Brain microvascular endothelial cell (primary cell): ENCODE measurements at regions not wholly inside any gene's neighbourhood (a gene's known extent, or its start where the extent isn't known, plus 50 kb on each side); places are given as distances from the start of the nearest gene placed in this dataset.

ENCODE experiments used
- DNase-seq: peaks from one replicate; pipeline ENCODE4 v3.0.0-alpha.2; 2020
- H3K27ac ChIP-seq: fragments of 250-450 bp; sonication (Bioruptor Pico); 2 replicates; pipeline ENCODE4 v1.5.1; 2020; ENCODE audit warnings: mild to moderate bottlenecking, moderate library complexity
- H3K27me3 ChIP-seq: fragments of 250-450 bp; sonication (Bioruptor Pico); replicated peaks from 2 replicates; pipeline ENCODE4 v1.5.1; 2020; ENCODE audit warnings: mild to moderate bottlenecking
- H3K36me3 ChIP-seq: fragments of 250-450 bp; sonication (Bioruptor Pico); replicated peaks from 2 replicates; pipeline ENCODE4 v1.5.1; 2020; ENCODE audit warnings: mild to moderate bottlenecking
- H3K4me3 ChIP-seq: 2 replicates; pipeline ENCODE4 v1.5.1; 2011; ENCODE audit warnings: low read depth, mild to moderate bottlenecking, control low read depth, low read length, moderate library complexity
- CTCF ChIP-seq: IDR thresholded peaks from 2 replicates; pipeline ENCODE4 v1.5.1; 2011; ENCODE audit warnings: low read depth, mild to moderate bottlenecking, moderate library complexity, low read length, control low read depth, inconsistent platforms; ENCODE audit errors: missing control alignments
- in situ Hi-C: cut with HindIII; loops from 2 replicates; pipeline ENCODE4 v1.10.0; 2017; ENCODE audit warnings: low sequenced_read_pairs, low pct_ligation_motif_present

DNA sequence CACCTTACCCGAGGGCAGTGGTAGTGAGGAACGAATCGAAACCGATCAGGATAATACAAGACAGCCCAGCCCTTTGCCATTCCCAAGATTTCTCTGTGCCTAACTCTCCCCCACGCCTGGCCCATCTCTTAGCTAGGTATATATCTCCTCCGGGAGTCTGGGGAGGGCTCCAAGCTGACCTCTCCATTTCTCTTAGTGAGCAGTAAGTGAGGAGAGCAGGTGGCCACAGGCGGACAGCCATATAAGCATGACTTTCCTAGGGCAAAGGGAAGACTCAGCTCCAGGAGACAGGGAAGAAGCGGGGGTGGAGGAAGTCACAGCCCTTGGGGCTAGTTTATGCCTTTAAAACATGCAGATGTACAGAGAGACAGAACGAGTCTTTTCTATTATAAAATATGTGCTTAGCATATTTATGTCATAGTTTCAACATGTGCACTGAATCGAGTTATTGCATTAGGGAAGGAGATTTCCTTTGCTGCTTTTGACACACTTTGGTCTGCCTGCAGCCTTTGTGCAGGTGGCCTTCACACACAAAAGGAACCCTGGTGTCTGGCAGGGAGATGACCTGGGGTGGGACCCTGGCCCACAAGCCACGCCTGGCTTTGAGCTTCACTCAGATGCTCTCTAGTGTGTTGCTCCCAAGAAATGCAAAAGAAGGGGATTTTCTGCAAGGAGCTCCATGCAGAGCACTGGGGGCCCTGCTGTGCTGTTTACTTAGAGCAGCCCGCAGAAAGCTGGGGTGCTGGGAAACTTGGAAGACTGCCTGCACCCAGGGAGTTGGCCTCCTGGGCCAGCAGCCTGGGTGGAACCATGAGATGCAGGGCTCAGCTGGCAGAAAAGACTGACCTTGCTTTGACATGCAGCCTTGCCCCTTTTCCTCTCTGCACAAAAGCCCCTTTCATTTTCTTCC, 613.3 kb downstream of the BCOR start:
- no peak for TF ChIP-seq CTCF
- H3K36me3 ChIP-seq: no peaks in the 10 kb centered on the region
- H3K27me3 ChIP-seq: no peaks in the 10 kb centered on the region
- H3K4me3 ChIP-seq: no peak overlapping the region
- DNase-seq: no peak
- in situ Hi-C loops: no loop called here
- no peak overlapping the region for H3K27ac ChIP-seq

DNA sequence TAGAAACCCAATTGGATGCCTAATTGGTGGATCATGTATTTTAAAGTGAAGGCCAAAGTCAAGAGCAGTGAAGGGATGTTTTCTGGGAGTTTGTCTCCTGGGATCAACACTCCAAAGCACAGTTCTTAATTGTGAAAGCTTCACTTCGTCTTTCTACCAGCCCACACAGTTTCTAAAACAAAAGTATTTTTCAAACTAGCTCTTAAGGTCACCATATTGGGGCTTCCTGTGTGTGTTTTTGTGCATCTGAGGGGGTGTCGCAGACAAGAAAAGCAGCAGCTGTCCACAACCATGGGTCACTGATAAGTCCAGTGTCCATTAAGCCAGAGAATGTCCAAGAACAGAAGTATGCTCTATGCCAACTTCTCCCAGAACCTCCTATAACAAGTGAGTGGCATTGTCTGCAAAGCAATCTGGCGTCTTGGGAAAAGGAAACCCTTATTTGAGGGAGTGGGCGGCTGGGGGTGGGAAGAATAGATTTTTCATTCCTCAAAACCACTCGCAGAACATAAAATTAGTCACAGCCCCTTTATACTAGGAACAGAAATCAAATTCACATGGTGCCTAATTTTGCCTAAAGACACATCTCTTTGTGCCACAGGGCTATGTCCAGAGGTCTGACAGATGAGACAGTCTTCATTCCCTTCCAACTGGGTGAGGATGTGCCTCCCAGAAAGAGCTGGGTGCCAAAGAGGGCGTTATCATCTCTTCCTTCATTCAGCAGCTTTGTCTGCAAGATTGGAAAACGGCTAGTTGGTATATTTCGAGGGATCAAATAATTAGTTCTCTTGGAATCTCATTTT, 610.4 kb downstream of the BCOR start:
- no peak overlapping the region for H3K4me3 ChIP-seq
- no peak overlapping the region for H3K27ac ChIP-seq
- no peak for DNase-seq
- no peaks in the 10 kb centered on the region for H3K27me3 ChIP-seq
- H3K36me3 ChIP-seq: no peaks in the 10 kb centered on the region
- no peak for TF ChIP-seq CTCF
- in situ Hi-C loops: no loop called here

DNA sequence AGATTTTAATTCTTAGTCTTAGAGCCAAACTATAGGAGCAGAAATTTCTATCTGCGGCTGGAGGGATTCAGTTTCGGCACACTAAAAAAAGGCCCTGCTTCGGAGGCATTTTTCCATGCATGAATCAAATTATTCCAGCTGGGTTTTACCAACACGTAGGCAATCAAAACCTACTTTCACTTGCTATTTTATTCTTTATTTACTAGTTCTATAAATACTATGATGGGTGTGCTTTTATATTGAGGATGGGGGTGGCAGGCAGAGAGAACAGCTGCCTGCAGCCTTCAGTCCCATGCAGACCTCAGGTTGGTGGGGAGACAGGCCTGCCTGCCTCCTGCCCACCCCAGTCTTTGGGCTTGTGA, 609.8 kb downstream of the BCOR start:
- no peak for DNase-seq
- Histone ChIP-seq H3K27me3 (no peaks in the 10 kb centered on the region), H3K4me3 (no peak overlapping the region), H3K36me3 (no peaks in the 10 kb centered on the region), H3K27ac (no peak overlapping the region)
- in situ Hi-C loops: no loop called here
- no peak for TF ChIP-seq CTCF

- Histone ChIP-seq H3K27me3 (no peaks in the 10 kb centered on the region), H3K27ac (no peak overlapping the region), H3K4me3 (no peak overlapping the region), H3K36me3 (no peaks in the 10 kb centered on the region)
- no peak for TF ChIP-seq CTCF
- no peak for DNase-seq
- in situ Hi-C loops: no loop called here
Observed at GRCh38 chrX:39491548-39492297, 606.0 kb downstream of the BCOR start.

DNA sequence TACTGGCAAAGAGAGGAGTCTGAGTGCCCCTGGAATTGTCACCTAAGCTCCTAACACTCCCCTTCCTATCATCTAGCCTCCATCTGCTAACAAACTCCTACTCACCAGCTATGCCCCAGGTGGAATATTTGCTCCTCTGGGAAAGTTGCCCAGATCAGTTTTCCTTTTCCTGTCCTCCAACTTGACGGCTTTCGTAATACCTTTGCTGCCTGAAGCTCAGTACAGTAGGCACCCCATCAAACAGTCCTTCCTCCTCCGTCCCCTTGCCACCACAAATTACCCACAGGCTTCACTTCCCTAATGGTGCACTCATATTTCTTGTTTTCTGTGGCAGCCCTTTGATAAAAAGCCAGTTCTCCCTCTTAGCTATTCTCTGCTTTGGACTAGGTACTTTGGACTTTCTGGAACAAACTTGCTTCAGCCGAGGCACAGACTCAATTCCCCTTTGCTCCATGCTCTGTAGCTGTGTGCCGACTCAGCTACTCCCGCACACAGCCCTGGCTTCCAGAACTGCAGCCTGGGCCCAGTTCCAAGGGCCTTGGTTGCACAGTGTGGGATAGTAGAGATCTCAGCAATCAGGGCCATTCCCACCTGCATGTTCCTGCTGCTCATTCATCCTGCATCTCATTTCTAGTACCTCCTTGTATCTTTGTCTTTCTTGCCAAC, 605.1 kb downstream of the BCOR start:
- in situ Hi-C loops: no loop called here
- Histone ChIP-seq H3K36me3 (no peaks in the 10 kb centered on the region), H3K27me3 (no peaks in the 10 kb centered on the region), H3K4me3 (no peak overlapping the region), H3K27ac (no peak overlapping the region)
- no peak for TF ChIP-seq CTCF
- no peak for DNase-seq
